NCI-H2171 treated with DMSO at 0.1 percent for 48 hours (cell line): ENCODE measurements at regions not wholly inside any gene's neighbourhood (a gene's known extent, or its start where the extent isn't known, plus 50 kb on each side); places are given as distances from the start of the nearest gene placed in this dataset.
"Not testable (repeated sequence)": the region's sequence is repeated elsewhere in the genome, so short reads cannot be mapped to it uniquely, and the experiment has no call there.

Experiments
- DNase-seq: peaks from one replicate; lab custom pipeline; 2025; lab: John Stamatoyannopoulos, UW

GRCh38 chr10:105644559-105644958 lies 1003.5 kb downstream of the SORCS3 start:
- DNase-seq = no peak

DNA sequence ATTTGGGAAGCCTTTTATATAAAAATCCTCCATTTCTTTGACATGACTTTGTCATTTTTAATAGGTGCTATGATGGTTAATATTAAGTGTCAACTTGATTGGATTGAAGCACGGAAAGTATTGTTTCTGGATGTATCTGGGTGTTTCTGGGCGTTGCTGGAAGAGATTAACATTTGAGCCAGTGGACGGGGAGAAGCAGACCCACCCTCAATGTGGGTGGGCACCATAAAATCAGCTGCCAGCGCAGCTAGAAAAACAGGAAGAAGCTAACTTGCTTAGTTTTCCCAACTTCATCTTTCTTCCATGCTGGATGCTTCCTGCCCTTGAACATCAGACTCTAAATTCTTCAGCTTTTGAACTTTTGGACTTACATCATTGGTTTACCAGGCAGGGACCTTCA lies 1003.0 kb downstream of the SORCS3 start:
- no peak for DNase-seq

DNA sequence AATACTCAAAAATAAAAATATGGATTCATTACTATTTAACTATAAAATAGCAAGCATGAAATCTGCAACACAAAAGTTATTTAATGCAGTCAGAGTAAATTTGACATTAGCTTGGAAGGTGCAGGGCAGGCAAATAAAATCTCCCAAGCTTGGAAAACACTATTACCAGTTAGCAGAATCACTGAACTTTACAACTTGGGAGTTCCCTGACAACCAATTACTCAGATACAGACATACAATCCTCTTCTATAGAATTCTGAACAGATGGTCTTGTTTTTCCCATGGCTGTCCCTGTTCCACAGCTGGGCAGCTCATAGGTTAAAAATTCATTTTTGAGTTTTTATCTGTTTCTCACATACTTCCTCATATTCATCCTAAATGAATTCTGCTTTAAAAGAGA lies 1002.6 kb downstream of the SORCS3 start:
- DNase-seq = no peak

DNA sequence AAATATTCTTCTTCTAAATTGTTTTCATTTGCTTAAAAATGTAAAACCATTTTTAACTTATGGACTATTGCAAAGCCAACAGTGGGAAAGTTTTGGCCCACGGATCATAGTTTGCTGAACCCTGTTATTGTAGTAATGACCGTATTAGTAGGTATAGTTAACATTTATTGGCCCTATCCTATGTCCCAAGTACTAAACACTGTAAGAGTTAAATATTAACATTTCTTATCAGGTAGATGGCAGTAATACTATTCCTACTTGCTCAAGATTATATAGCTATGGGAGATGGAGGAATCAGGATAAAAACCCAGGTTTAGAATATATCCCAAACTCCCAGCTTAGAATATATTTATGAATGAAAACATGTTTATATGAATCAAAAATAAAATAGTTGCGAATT lies 993.2 kb downstream of the SORCS3 start:
- no peak for DNase-seq

DNA sequence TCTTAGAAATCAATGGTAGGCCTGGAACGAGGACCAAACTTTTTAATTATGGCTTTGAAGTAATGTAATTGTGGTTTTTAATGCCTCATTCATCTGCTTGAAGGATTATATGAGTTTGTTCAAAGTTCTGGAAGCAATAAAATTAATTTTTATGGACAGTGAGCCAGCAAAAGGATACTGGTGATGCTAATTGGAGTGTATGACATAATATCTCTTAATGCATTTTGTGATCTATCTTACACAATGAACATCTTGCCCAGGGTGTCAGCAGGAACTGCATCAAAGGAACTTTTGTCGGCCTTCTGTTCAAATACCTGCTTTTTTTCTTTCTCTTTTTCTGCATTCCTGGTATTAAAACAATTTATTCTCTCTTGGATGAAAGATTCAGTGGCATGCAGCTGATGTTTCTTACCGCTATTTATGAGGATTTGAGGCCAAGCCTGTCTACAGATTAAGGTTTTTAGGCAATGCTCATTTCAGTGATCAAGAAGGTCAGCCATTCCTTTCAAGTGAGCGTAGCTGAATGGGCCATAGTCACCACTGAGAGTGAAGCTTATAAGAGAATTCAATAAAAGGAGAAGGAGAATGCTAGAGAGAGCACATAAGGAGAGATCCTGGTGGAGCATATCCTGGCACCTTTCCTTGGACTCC lies 974.8 kb downstream of the SORCS3 start:
- DNase-seq = no peak

DNA sequence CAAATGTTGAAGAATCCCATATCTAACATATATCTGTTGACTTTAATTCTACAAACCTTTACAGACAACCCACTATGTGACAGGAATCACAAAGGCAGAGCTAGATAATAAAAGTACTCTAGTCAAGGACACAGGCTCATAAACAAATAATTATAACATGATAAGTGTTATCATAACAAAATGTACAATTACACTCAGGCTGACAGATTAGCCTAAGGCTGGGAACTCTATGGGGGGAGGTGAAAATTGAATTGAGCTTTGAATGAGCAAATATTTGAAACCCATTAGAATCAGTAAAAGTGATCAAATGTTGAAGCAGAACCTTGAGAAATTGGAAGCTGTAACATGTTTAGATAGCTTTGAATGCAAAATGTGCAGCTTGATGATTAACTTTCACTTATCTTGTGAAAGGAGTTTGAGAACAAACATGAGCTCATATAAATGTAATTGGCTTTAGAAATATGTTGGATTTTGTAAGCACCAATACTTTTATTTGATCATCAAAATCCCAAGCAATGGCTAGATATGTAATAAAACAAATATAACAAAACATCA lies 970.2 kb downstream of the SORCS3 start:
- DNase-seq = no peak

DNA sequence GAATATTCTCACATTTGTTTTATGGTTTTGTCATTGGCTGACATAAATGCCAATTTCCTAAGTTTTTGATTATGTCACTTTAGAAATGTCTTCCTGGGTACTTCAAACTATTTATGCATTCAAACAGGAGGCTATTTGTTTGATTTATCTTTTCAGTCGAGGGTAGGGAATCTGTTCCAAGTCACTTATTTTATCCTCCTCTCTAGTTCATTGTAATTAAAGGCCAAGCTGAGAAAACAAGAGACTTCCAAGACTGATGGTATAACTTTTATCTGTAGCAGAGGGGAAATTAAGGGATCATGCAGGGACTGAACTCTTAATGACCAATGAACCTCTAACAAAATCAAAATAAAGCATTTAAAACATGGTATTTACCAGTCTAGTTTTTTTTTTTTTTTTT lies 968.4 kb downstream of the SORCS3 start:
- DNase-seq = no peak

GRCh38 chr10:105605918-105606317 lies 964.8 kb downstream of the SORCS3 start:
- no peak for DNase-seq

- no peak for DNase-seq
Observed at GRCh38 chr10:105605104-105605503, 964.0 kb downstream of the SORCS3 start.

DNA sequence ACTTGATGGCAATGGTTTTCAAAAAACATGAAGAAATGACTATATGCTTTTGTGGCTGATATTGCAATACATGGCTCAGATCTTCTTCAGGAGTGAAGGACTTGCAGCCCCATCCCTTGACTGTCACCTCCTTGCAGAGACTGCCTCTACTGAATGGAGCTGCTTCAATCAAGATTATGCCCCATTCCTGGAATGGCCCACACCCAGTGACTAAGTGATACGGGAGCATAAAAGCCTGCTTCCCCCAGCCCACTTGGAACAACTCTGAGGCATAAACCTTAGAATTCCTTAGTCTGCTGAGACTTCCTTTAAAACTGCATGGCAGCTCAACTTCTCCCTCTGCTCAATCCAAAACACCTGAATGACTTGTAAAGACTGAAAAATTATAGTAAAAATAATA lies 957.1 kb downstream of the SORCS3 start:
- no peak for DNase-seq

DNA sequence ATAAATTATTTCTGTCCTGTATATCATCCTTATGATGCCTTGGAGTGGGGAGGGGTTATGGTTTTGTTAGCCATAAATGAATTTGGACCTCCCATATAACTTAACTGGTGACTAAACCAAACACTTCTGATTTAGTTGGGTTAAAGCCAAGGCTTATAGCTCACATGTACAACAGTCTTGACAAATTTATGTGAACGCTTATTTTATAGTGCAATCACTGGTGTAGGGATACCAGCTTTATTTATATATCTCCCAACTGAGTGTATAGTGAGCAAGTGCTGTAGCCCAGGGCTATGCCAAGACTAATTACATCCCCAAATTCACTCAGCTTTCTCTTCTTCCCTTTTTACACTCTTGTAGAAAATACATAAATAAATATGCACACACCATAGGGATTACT lies 956.2 kb downstream of the SORCS3 start:
- no peak for DNase-seq

- DNase-seq = no peak
Observed at GRCh38 chr10:105596749-105597148, 955.7 kb downstream of the SORCS3 start.

DNA sequence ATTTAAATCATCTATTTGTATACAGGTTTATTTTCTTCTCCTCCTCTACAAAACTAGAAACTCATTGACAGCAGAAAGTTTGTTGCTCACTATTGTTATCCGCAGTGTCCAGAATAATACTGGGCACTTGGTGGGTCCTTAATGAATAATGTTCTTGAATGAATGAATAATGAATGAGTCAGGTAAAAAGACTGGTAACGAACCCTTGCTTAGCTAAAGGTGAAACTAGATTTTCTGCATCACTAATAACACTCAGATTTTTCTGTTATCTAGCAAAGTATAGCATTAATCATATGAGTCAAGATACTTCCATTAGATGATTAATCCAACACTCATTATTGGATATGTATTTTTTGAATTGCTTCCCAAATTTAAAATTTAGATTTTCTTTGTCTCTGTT lies 953.2 kb downstream of the SORCS3 start:
- no peak for DNase-seq

DNA sequence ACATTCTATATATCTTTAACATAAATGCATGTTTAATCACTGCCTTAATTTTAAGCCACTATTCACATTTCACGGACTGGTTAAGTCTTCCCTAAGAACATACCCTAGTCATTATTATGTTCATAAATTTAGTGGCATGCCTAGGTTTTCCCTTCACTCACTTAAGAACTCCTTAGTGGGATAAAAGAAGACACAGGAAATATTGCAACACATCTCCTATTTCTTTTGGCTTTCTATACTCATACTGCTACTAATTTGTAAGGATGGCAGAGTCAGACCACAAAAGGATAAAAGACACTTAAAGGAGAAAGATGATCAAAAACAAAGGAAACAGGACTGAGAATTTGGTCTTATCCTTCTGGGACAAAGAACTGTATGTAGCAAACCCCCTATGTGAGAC lies 951.4 kb downstream of the SORCS3 start:
- DNase-seq = no peak

GRCh38 chr10:105586451-105587098 lies 945.5 kb downstream of the SORCS3 start:
- no peak for DNase-seq

- DNase-seq = no peak
Observed at GRCh38 chr10:105585753-105586152, 944.7 kb downstream of the SORCS3 start.

DNA sequence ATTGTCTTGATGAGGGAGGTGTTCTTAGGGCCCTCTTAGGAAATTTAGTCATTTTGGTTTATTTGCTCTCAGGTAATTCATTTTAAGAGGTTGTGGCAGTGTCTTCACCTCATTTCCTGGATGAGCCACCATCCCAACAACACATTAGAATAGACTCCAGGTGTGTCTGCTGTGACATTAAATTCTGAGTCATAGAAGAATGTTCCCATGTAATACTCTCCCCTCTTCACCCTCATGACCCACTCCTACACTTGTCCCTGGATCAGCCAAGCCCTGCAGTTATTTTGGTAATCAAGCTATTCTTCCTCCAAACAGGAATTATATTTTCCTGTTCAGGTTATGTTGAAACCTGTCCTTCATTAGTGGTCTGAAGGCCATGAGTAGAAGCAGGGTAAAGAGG lies 944.1 kb downstream of the SORCS3 start:
- no peak for DNase-seq

- DNase-seq = no peak
Observed at GRCh38 chr10:105579112-105579511, 938.0 kb downstream of the SORCS3 start.

GRCh38 chr10:105577865-105578607 lies 936.9 kb downstream of the SORCS3 start:
- DNase-seq = no peak

- no peak for DNase-seq
Observed at GRCh38 chr10:105559333-105560097, 918.4 kb downstream of the SORCS3 start.

- DNase-seq = not testable (repeated sequence)
Observed at GRCh38 chr10:105550453-105550852, 909.4 kb downstream of the SORCS3 start.

- no peak for DNase-seq
Observed at GRCh38 chr10:105549731-105550130, 908.6 kb downstream of the SORCS3 start.
